ENCODE measurements at regions not wholly inside any gene's neighbourhood (a gene's known extent, or its start where the extent isn't known, plus 50 kb on each side); places are given as distances from the start of the nearest gene placed in this dataset.
"Not testable (repeated sequence)": the region's sequence is repeated elsewhere in the genome, so short reads cannot be mapped to it uniquely, and the experiment has no call there.

GRCh38 chr2:57443973-57444521 is 602.6 kb upstream of the VRK2 start:
- peak; percentile 93 to 98 (median 97) for DNase-seq

GRCh38 chr2:57444752-57445430 is 601.7 kb upstream of the VRK2 start:
- peak; percentile 54 to 69 (median 66) for DNase-seq

GRCh38 chr2:57448816-57449215 is 597.8 kb upstream of the VRK2 start:
- no peak for DNase-seq

GRCh38 chr2:57450170-57450569 is 596.4 kb upstream of the VRK2 start:
- DNase-seq, result no peak

- DNase-seq, result no peak
Measured at GRCh38 chr2:57452634-57453033, 594.0 kb upstream of the VRK2 start.

GRCh38 chr2:57453945-57454344 is 592.7 kb upstream of the VRK2 start:
- DNase-seq, result no peak

GRCh38 chr2:57460396-57461276 is 586.0 kb upstream of the VRK2 start:
- DNase-seq, result peak in 1 of 3 donors; percentile 20

GRCh38 chr2:57461624-57462023 is 585.0 kb upstream of the VRK2 start:
- DNase-seq, result no peak

- DNase-seq, result no peak
Measured at GRCh38 chr2:57465067-57465466, 581.5 kb upstream of the VRK2 start.

- DNase-seq, result no peak
Measured at GRCh38 chr2:57465967-57466366, 580.6 kb upstream of the VRK2 start.

GRCh38 chr2:57475391-57475790 is 571.2 kb upstream of the VRK2 start:
- DNase-seq, result no peak

GRCh38 chr2:57479981-57480380 is 566.6 kb upstream of the VRK2 start:
- DNase-seq, result no peak

- DNase-seq, result no peak
Measured at GRCh38 chr2:57488061-57488460, 558.5 kb upstream of the VRK2 start.

- peak; percentile 5 to 69 (median 61) for DNase-seq
Measured at GRCh38 chr2:57490741-57491140, 555.9 kb upstream of the VRK2 start.

- peak in 1 of 3 donors; percentile 4 for DNase-seq
Measured at GRCh38 chr2:57491213-57491612, 555.4 kb upstream of the VRK2 start.

- DNase-seq, result not testable (repeated sequence)
Measured at GRCh38 chr2:57493966-57494365, 552.6 kb upstream of the VRK2 start.

GRCh38 chr2:57497489-57498096 is 549.0 kb upstream of the VRK2 start:
- DNase-seq, result peak; percentile 79 to 87 (median 85)

GRCh38 chr2:57504787-57505186 is 541.8 kb upstream of the VRK2 start:
- DNase-seq, result no peak

- DNase-seq, result no peak
Measured at GRCh38 chr2:57509189-57509588, 537.4 kb upstream of the VRK2 start.

GRCh38 chr2:57510704-57511103 is 535.9 kb upstream of the VRK2 start:
- peak; percentile 35 to 57 (median 51) for DNase-seq

- no peak for DNase-seq
Measured at GRCh38 chr2:57515366-57515765, 531.2 kb upstream of the VRK2 start.

GRCh38 chr2:57516698-57517340 is 529.8 kb upstream of the VRK2 start:
- DNase-seq, result peak; percentile 26 to 86 (median 76)

GRCh38 chr2:57523304-57523703 is 523.3 kb upstream of the VRK2 start:
- no peak for DNase-seq

All from suppressor macrophage treated with lipopolysaccharide for 1 hour (primary cell).